HG03457 (cell line): ENCODE measurements at regions not wholly inside any gene's neighbourhood (a gene's known extent, or its start where the extent isn't known, plus 50 kb on each side); places are given as distances from the start of the nearest gene placed in this dataset.
A peak's percentile ranks its signal among the peaks of the same experiment; 100 is the strongest.

ENCODE experiments used
- ATAC-seq: cut with Tn5 transposase; IDR thresholded peaks from one replicate; pipeline ENCODE4 v1.9.1; 2021; ENCODE audit warnings: moderate number of reproducible peaks; ENCODE audit not compliant: unreplicated experiment

GRCh38 chr9:134243778-134244467 is 79.6 kb upstream of the RNU6ATAC start:
- no peak for ATAC-seq

GRCh38 chr9:134245179-134245578 is 80.8 kb upstream of the RNU6ATAC start:
- ATAC-seq, result no peak

GRCh38 chr9:134247918-134248631 is 78.2 kb upstream of the RXRA start:
- no peak for ATAC-seq

GRCh38 chr9:134251296-134252069 is 74.8 kb upstream of the RXRA start:
- no peak for ATAC-seq

GRCh38 chr9:134252084-134252830 is 74.0 kb upstream of the RXRA start:
- no peak for ATAC-seq

GRCh38 chr9:134253606-134254205 is 72.5 kb upstream of the RXRA start:
- no peak for ATAC-seq

GRCh38 chr9:134258332-134258731 is 67.9 kb upstream of the RXRA start:
- no peak for ATAC-seq

GRCh38 chr9:134258828-134259546 is 67.3 kb upstream of the RXRA start:
- ATAC-seq, result no peak

- ATAC-seq, result no peak
These were observed 66.5 kb upstream of the RXRA start for GRCh38 chr9:134259708-134260107.

GRCh38 chr9:134260801-134261200 is 65.5 kb upstream of the RXRA start:
- no peak for ATAC-seq

GRCh38 chr9:134262035-134262434 is 64.2 kb upstream of the RXRA start:
- ATAC-seq, result no peak

- ATAC-seq, result no peak
These were observed 62.7 kb upstream of the RXRA start for GRCh38 chr9:134263596-134263995.

GRCh38 chr9:134264169-134264568 is 62.1 kb upstream of the RXRA start:
- no peak for ATAC-seq

- ATAC-seq, result no peak
These were observed 61.2 kb upstream of the RXRA start for GRCh38 chr9:134265078-134265477.

- no peak for ATAC-seq
These were observed 59.8 kb upstream of the RXRA start for GRCh38 chr9:134266418-134266817.

GRCh38 chr9:134267305-134267880 is 58.9 kb upstream of the RXRA start:
- ATAC-seq, result no peak

GRCh38 chr9:134267881-134268724 is 58.2 kb upstream of the RXRA start:
- ATAC-seq, result peak; percentile 51

GRCh38 chr9:134268747-134269146 is 57.5 kb upstream of the RXRA start:
- ATAC-seq, result no peak
